HL-60 (cell line): ENCODE measurements at regions not wholly inside any gene's neighbourhood (a gene's known extent, or its start where the extent isn't known, plus 50 kb on each side); places are given as distances from the start of the nearest gene placed in this dataset.

Experiments used
- GABPA ChIP-seq: IDR thresholded peaks from 2 replicates; pipeline ENCODE4 v1.6.1; 2012; ENCODE audit warnings: low read depth
- POLR2AphosphoS5 ChIP-seq: IDR thresholded peaks from 2 replicates; pipeline ENCODE4 v1.6.1; 2012; ENCODE audit warnings: low read depth
- SPI1 ChIP-seq: IDR thresholded peaks from 2 replicates; pipeline ENCODE4 v1.6.1; 2012; ENCODE audit warnings: low read depth, mild to moderate bottlenecking, borderline replicate concordance
- TF ChIP-seq, protein P1 (sequence below): IDR thresholded peaks from one replicate; pipeline ENCODE4 v1.5.1; 2011; ENCODE audit warnings: low read length, control low read depth, inconsistent platforms; ENCODE audit not compliant: insufficient read depth
- TF ChIP-seq, protein P2 (sequence below): IDR thresholded peaks from 2 replicates; pipeline ENCODE4 v1.6.1; 2012; ENCODE audit warnings: low read depth; ENCODE audit not compliant: insufficient replicate concordance

DNA sequence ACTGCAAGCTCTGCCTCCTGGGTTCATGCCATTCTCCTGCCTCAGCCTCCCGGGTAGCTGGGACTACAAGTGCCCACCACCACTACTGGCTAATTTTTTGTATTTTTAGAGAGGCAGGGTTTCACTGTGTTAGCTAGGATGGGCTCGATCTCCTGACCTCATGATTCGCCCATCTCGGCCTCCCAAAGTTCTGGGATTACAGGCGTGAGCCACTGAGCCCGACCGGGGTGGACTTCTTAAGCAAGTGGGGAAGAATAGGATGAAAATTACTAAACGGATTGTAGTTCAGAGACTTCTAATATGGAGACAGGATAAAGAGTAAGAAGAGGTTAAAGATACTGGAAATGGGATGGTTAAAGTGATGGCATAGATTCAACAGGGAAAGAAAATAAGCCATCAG lies 132.3 kb upstream of the IRX2 start:
- TF ChIP-seq POLR2AphosphoS5 (no peak), GABPA (no peak), SPI1 (no peak)
- TF ChIP-seq, protein P1, sequence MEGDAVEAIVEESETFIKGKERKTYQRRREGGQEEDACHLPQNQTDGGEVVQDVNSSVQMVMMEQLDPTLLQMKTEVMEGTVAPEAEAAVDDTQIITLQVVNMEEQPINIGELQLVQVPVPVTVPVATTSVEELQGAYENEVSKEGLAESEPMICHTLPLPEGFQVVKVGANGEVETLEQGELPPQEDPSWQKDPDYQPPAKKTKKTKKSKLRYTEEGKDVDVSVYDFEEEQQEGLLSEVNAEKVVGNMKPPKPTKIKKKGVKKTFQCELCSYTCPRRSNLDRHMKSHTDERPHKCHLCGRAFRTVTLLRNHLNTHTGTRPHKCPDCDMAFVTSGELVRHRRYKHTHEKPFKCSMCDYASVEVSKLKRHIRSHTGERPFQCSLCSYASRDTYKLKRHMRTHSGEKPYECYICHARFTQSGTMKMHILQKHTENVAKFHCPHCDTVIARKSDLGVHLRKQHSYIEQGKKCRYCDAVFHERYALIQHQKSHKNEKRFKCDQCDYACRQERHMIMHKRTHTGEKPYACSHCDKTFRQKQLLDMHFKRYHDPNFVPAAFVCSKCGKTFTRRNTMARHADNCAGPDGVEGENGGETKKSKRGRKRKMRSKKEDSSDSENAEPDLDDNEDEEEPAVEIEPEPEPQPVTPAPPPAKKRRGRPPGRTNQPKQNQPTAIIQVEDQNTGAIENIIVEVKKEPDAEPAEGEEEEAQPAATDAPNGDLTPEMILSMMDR = no peak
- TF ChIP-seq, protein P2, sequence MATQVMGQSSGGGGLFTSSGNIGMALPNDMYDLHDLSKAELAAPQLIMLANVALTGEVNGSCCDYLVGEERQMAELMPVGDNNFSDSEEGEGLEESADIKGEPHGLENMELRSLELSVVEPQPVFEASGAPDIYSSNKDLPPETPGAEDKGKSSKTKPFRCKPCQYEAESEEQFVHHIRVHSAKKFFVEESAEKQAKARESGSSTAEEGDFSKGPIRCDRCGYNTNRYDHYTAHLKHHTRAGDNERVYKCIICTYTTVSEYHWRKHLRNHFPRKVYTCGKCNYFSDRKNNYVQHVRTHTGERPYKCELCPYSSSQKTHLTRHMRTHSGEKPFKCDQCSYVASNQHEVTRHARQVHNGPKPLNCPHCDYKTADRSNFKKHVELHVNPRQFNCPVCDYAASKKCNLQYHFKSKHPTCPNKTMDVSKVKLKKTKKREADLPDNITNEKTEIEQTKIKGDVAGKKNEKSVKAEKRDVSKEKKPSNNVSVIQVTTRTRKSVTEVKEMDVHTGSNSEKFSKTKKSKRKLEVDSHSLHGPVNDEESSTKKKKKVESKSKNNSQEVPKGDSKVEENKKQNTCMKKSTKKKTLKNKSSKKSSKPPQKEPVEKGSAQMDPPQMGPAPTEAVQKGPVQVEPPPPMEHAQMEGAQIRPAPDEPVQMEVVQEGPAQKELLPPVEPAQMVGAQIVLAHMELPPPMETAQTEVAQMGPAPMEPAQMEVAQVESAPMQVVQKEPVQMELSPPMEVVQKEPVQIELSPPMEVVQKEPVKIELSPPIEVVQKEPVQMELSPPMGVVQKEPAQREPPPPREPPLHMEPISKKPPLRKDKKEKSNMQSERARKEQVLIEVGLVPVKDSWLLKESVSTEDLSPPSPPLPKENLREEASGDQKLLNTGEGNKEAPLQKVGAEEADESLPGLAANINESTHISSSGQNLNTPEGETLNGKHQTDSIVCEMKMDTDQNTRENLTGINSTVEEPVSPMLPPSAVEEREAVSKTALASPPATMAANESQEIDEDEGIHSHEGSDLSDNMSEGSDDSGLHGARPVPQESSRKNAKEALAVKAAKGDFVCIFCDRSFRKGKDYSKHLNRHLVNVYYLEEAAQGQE = no peak
